ENCODE measurements at regions not wholly inside any gene's neighbourhood (a gene's known extent, or its start where the extent isn't known, plus 50 kb on each side); places are given as distances from the start of the nearest gene placed in this dataset.

DNA sequence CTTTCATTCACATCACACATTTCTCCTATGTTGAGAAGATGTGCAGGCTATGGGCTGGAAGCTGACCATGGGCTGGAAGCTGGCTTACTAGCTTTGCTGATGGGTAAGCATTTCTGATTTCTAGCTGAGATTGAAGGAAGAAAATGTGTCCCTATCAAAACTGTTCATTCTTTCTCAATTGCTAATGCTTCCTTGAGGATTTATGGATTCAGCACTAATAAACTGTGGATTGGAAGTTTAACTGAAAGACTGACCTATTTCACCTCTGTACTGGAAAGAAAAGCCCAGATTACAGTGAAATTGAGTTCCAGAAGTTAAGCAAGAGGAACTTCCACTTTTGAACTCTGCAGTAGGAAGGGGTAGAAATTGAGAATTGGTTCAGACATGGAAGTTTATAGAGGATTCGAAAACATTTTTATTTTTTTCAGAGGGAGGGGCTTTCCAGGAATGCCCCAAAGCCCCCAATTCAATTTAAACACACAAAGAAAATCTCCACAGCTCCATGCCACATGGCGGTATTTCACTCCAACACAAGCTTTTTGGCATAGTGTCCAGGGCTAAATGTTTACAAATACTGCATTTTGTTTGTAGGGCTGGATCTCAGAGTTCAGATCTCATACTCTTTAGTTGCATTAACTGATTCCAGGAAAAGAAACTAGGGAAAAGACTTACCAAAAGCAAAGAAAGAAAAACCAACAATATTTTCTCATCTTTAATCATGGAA is 61.2 kb upstream of the ARGLU1 start:
- H3K27me3 ChIP-seq (ENCODE audit: control insufficient read depth in 3 of 3, insufficient read depth in 3 of 3, low read length in 3 of 3), result no peaks in the 10 kb centered on the region
- H3K27ac ChIP-seq (ENCODE audit: low read depth in 1 of 3, low read length in 2 of 3), result no peak overlapping the region
- no peaks in the 10 kb centered on the region for H3K4me1 ChIP-seq (ENCODE audit: control insufficient read depth in 3 of 3, insufficient read depth in 2 of 3, low read depth in 1 of 3, low read length in 2 of 3)
- no peak overlapping the region for H3K4me3 ChIP-seq (ENCODE audit: low read depth in 1 of 3, low read length in 3 of 3)
- WGBS, 3 donors, result 65 to 82% (median 74%) methylated on average over 2 of the region's 2 CpGs
- FAIRE-seq (no peak), DNase-seq (no peak)
- no peaks in the 10 kb centered on the region for H3K36me3 ChIP-seq (ENCODE audit: control insufficient read depth in 3 of 3, insufficient read depth in 2 of 3, low read depth in 1 of 3, low read length in 3 of 3)
- no peaks in the 10 kb centered on the region for H3K9me3 ChIP-seq (ENCODE audit: control insufficient read depth in 2 of 2, insufficient read depth in 1 of 2, low read depth in 1 of 2, low read length in 1 of 2)

DNA sequence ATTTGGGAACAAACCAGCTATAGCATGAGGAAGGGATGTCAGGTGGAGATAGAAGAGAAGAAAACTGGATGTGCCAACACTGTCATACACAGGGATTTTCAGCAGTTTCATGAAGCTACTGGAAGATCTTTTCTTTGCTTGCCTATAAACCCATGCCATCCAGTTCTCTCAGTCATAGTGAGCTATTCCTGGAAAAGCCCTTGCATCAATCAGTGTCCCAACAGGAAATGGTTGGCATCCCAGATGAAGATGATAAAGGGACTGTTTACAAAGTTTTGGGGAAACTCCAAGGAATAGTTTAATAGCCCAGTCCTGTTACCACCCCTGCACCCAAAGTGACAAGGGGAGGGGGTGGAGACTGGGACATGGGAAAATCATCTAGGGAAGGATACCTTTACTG is 58.5 kb upstream of the ARGLU1 start:
- Histone ChIP-seq H3K4me1 (ENCODE audit: control insufficient read depth in 3 of 3, insufficient read depth in 2 of 3, low read depth in 1 of 3, low read length in 2 of 3) (no peaks in the 10 kb centered on the region), H3K27ac (ENCODE audit: low read depth in 1 of 3, low read length in 2 of 3) (no peak overlapping the region), H3K9me3 (ENCODE audit: control insufficient read depth in 2 of 2, insufficient read depth in 1 of 2, low read depth in 1 of 2, low read length in 1 of 2) (no peaks in the 10 kb centered on the region), H3K4me3 (ENCODE audit: low read depth in 1 of 3, low read length in 3 of 3) (no peak overlapping the region), H3K36me3 (ENCODE audit: control insufficient read depth in 3 of 3, insufficient read depth in 2 of 3, low read depth in 1 of 3, low read length in 3 of 3) (no peaks in the 10 kb centered on the region), H3K27me3 (ENCODE audit: control insufficient read depth in 3 of 3, insufficient read depth in 3 of 3, low read length in 3 of 3) (no peaks in the 10 kb centered on the region)
- DNase-seq (no peak), FAIRE-seq (no peak)

DNA sequence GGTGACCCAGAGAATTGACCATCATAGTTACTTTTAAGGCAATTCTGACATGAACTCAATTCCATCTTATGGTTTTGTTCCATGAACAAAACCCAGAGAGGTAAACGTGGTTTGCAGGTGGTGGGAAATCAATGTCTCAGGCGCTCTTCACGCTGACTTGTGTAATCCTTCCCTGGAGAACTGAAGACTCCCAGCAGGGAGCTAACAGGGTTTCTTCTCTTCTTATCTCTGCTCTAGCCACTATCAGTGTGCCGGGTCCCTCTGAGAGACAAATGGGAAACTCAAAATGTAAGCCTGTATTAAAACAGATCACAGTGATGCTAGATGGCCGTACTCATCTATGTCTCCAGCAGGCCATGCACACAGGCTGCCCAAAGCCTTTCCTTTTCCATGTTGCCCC is 57.6 kb upstream of the ARGLU1 start:
- DNase-seq (no peak), FAIRE-seq (no peak)
- no peaks in the 10 kb centered on the region for H3K27me3 ChIP-seq (ENCODE audit: control insufficient read depth in 3 of 3, insufficient read depth in 3 of 3, low read length in 3 of 3)

DNA sequence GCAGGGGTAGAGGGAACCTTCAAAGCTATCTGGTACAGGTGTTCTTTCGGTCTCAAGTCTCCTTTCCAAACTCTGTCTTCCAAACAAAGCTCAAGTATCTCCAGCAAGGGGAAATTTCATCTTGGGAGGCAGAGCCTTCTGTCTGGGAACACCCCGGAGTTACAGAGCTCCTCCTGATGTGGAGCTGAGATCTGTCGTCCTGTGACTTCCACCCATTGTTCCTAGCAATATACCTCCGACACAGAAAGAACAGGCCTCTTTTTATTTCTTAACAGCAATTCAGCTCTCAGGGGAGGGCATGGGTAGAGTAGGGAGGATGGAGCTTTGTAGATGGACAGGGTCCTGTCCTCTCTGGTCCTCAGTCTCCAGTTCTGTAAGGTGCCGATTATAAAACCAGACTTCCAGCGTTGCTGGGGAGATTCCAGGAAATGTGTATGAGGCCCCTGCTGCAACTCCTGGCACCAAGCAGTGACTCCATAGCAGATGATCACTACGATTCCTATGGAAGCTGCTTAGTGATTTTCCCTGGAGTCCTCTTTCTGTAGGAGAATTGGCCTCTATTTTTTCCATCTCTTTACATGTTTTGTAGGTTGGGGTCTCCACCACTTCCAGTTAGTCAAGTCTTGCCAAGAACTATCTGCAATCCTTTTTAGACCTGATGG is 56.0 kb upstream of the ARGLU1 start:
- WGBS, 3 donors, result 81 to 93% (median 85%) methylated on average over 7 of the region's 7 CpGs
- H3K27me3 ChIP-seq (ENCODE audit: control insufficient read depth in 3 of 3, insufficient read depth in 3 of 3, low read length in 3 of 3), result no peaks in the 10 kb centered on the region
- H3K4me3 ChIP-seq (ENCODE audit: low read depth in 1 of 3, low read length in 3 of 3), result no peak overlapping the region
- H3K4me1 ChIP-seq (ENCODE audit: control insufficient read depth in 3 of 3, insufficient read depth in 2 of 3, low read depth in 1 of 3, low read length in 2 of 3), result peaks cover 0 to 7% (median 5%) of the 10 kb centered on the region in 3 donors
- no peaks in the 10 kb centered on the region for H3K36me3 ChIP-seq (ENCODE audit: control insufficient read depth in 3 of 3, insufficient read depth in 2 of 3, low read depth in 1 of 3, low read length in 3 of 3)
- H3K9me3 ChIP-seq (ENCODE audit: control insufficient read depth in 2 of 2, insufficient read depth in 1 of 2, low read depth in 1 of 2, low read length in 1 of 2), result no peaks in the 10 kb centered on the region
- H3K27ac ChIP-seq (ENCODE audit: low read depth in 1 of 3, low read length in 2 of 3), result no peak overlapping the region
- FAIRE-seq, result no peak
- DNase-seq, result no peak

More for the DNA sequence above, 57.6 kb upstream of the ARGLU1 start:
- Histone ChIP-seq H3K4me1 (ENCODE audit: control insufficient read depth in 3 of 3, insufficient read depth in 2 of 3, low read depth in 1 of 3, low read length in 2 of 3) (no peaks in the 10 kb centered on the region), H3K36me3 (ENCODE audit: control insufficient read depth in 3 of 3, insufficient read depth in 2 of 3, low read depth in 1 of 3, low read length in 3 of 3) (no peaks in the 10 kb centered on the region), H3K27ac (ENCODE audit: low read depth in 1 of 3, low read length in 2 of 3) (no peak overlapping the region), H3K4me3 (ENCODE audit: low read depth in 1 of 3, low read length in 3 of 3) (no peak overlapping the region), H3K9me3 (ENCODE audit: control insufficient read depth in 2 of 2, insufficient read depth in 1 of 2, low read depth in 1 of 2, low read length in 1 of 2) (no peaks in the 10 kb centered on the region)
- 82 to 92% (median 85%) methylated on average over 5 of the region's 5 CpGs for WGBS, 3 donors

DNA sequence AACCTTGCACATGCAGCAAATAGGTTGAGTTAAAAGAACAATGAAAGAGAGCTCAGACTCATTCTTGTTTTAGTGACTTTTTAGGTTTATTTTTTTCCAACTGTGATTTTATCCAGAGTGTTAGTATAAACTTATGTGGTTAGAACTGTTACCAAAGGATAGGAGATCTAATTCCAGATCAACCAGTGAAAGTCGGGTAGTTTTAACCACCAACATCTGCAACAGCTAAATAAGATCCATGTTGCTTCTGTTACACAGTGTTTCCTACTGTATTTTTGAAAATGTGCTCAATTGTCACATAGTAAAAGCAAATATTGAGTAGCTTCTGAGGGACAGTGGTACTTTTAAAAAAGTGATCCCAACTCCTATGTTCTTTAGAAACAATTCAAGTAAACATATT is 53.9 kb upstream of the ARGLU1 start:
- Histone ChIP-seq H3K36me3 (ENCODE audit: control insufficient read depth in 3 of 3, insufficient read depth in 2 of 3, low read depth in 1 of 3, low read length in 3 of 3) (no peaks in the 10 kb centered on the region), H3K27me3 (ENCODE audit: control insufficient read depth in 3 of 3, insufficient read depth in 3 of 3, low read length in 3 of 3) (no peaks in the 10 kb centered on the region), H3K9me3 (ENCODE audit: control insufficient read depth in 2 of 2, insufficient read depth in 1 of 2, low read depth in 1 of 2, low read length in 1 of 2) (no peaks in the 10 kb centered on the region), H3K4me3 (ENCODE audit: low read depth in 1 of 3, low read length in 3 of 3) (no peak overlapping the region), H3K4me1 (ENCODE audit: control insufficient read depth in 3 of 3, insufficient read depth in 2 of 3, low read depth in 1 of 3, low read length in 2 of 3) (peaks cover 0 to 7% (median 5%) of the 10 kb centered on the region in 3 donors), H3K27ac (ENCODE audit: low read depth in 1 of 3, low read length in 2 of 3) (no peak overlapping the region)
- no peak for DNase-seq
- 57 to 76% (median 64%) methylated on average over 1 of the region's 1 CpG for WGBS, 3 donors
- FAIRE-seq, result no peak

DNA sequence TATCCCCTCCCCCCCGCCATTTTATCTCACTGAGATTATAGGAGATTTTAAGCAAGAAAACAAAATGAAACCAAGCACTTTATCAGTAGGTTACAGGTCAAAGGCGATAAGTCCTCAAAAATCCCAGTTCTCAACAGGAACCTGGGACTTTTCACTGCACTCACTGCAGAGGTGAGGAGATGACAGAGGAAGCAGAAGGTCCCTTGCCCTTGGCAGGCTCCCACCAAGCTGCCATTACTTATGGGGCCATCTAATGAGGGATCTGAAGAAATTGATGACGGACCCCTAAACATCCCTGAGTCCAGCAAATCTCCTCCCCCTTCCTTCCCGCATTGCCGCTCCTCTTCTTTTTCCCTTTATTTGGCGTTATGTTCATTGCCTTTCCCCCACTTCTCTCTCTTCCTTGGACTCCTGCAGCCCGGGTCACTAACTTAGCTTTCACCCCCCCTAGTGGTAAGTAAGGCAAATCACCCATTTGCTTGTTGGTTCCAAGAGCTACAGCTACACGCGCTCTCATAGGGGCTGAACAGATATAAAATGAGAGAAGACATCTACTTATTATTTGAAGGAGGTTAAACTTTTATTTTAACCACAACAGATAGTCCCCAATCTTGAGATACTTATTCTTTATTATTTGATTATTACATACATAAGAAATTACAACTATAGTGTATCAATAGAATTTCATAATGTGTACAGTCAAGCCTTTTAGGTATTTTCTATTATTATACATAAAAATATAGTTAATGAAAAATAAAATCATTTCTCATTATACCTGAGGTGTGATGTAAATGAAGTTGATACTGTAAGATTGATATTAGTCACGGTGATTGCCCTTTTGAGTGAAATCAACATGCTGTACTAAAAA is 52.0 kb upstream of the ARGLU1 start:
- Histone ChIP-seq H3K27me3 (ENCODE audit: control insufficient read depth in 3 of 3, insufficient read depth in 3 of 3, low read length in 3 of 3) (no peaks in the 10 kb centered on the region), H3K4me1 (ENCODE audit: control insufficient read depth in 3 of 3, insufficient read depth in 2 of 3, low read depth in 1 of 3, low read length in 2 of 3) (peaks cover 0 to 7% (median 5%) of the 10 kb centered on the region in 3 donors), H3K4me3 (ENCODE audit: low read depth in 1 of 3, low read length in 3 of 3) (peak overlapping the region in 1 of 3 donors; percentile 13), H3K9me3 (ENCODE audit: control insufficient read depth in 2 of 2, insufficient read depth in 1 of 2, low read depth in 1 of 2, low read length in 1 of 2) (no peaks in the 10 kb centered on the region), H3K27ac (ENCODE audit: low read depth in 1 of 3, low read length in 2 of 3) (no peak overlapping the region), H3K36me3 (ENCODE audit: control insufficient read depth in 3 of 3, insufficient read depth in 2 of 3, low read depth in 1 of 3, low read length in 3 of 3) (no peaks in the 10 kb centered on the region)
- DNase-seq, result peak; percentile 64 to 72
- no peak for FAIRE-seq
- 11 to 26% (median 18%) methylated on average over 10 of the region's 10 CpGs for WGBS, 3 donors
